PC-9 (cell line): ENCODE measurements at regions not wholly inside any gene's neighbourhood (a gene's known extent, or its start where the extent isn't known, plus 50 kb on each side); places are given as distances from the start of the nearest gene placed in this dataset.

Experiments used
- BruUV-seq: library from RNA; stranded (reverse); fragments of 400-500 nt; replicated peaks from 2 replicates; lab custom pipeline; 2021; lab: Mats Ljungman, UMichigan
- CTCF ChIA-PET: fragments of 300-600 bp; sonication (Branson Sonifier 250); formaldehyde crosslinking; loops from one replicate; lab custom pipeline; 2022; ENCODE audit warnings: antibody characterized with exemption; lab: Charles Lee
- POLR2A ChIA-PET: fragments of 300-600 bp; sonication (Branson Sonifier 250); formaldehyde crosslinking; loops from one replicate; lab custom pipeline; 2022; ENCODE audit warnings: antibody characterized with exemption; ENCODE audit not compliant: unreplicated experiment; lab: Charles Lee
- DNase-seq, 2 experiments: peaks; one replicate each; pipeline versions ENCODE4 v3.0.0 to v3.0.0-alpha.2; 2015 to 2022; ENCODE audit warnings: mixed read lengths in 1 of 2
- H2AFZ ChIP-seq: fragments of 200-600 bp; sonication (generic); 2 replicates; pipeline ENCODE4 v1.8.1; 2017; ENCODE audit warnings: antibody characterized with exemption
- H3F3A ChIP-seq: fragments of 200-600 bp; sonication (generic); 2 replicates; pipeline ENCODE4 v1.8.1; 2017; ENCODE audit warnings: antibody characterized with exemption, mild to moderate bottlenecking, low read depth; ENCODE audit not compliant: insufficient read depth
- H3K27ac ChIP-seq: fragments of 200-600 bp; sonication (generic); 2 replicates; pipeline ENCODE4 v1.6.1; 2016; ENCODE audit warnings: mixed run types
- H3K27me3 ChIP-seq: fragments of 200-600 bp; sonication (generic); 2 replicates; pipeline ENCODE4 v1.6.1; 2016; ENCODE audit warnings: low read depth, mixed run types; ENCODE audit not compliant: insufficient read depth
- H3K36me3 ChIP-seq: fragments of 200-600 bp; sonication (generic); 2 replicates; pipeline ENCODE4 v1.6.1; 2016; ENCODE audit warnings: low read depth, mixed run types
- H3K4me1 ChIP-seq: fragments of 200-600 bp; sonication (generic); replicated peaks from 2 replicates; pipeline ENCODE4 v1.6.1; 2016; ENCODE audit warnings: mixed run types; ENCODE audit not compliant: insufficient read depth
- H3K4me2 ChIP-seq: fragments of 200-600 bp; sonication (generic); 2 replicates; pipeline ENCODE4 v1.6.1; 2017; ENCODE audit warnings: mixed run types
- H3K4me3 ChIP-seq: fragments of 200-600 bp; sonication (generic); 2 replicates; pipeline ENCODE4 v1.6.1; 2016; ENCODE audit warnings: mixed run types
- H3K79me2 ChIP-seq: fragments of 200-600 bp; sonication (generic); 2 replicates; pipeline ENCODE4 v1.6.1; 2017; ENCODE audit warnings: low read depth, mixed run types
- H3K9me2 ChIP-seq: fragments of 200-600 bp; sonication (generic); 2 replicates; pipeline ENCODE4 v1.8.1; 2017; ENCODE audit warnings: mild to moderate bottlenecking; ENCODE audit not compliant: insufficient read depth
- H3K9me3 ChIP-seq: fragments of 200-600 bp; sonication (generic); 2 replicates; pipeline ENCODE4 v1.8.1; 2016; ENCODE audit warnings: low read depth; ENCODE audit not compliant: insufficient read depth
- H4K20me1 ChIP-seq: fragments of 200-600 bp; sonication (generic); 2 replicates; pipeline ENCODE4 v1.8.1; 2017; ENCODE audit not compliant: insufficient read depth
- CTCF ChIP-seq: fragments of 200-600 bp; sonication (generic); conservative IDR thresholded peaks from 2 replicates; pipeline ENCODE4 v1.6.1; 2017; ENCODE audit warnings: mixed run types, antibody characterized with exemption, mild to moderate bottlenecking, moderate library complexity
- EZH2 ChIP-seq: fragments of 200-600 bp; sonication (generic); IDR thresholded peaks from 2 replicates; pipeline ENCODE4 v1.8.0; 2017; ENCODE audit warnings: antibody characterized with exemption, low read depth
- intact Hi-C: fragments of 100-400 bp; cut with micrococcal nuclease; formaldehyde crosslinking; loops from one replicate; pipeline ENCODE4 v1.10.0; 2022; ENCODE audit not compliant: unreplicated experiment

DNA sequence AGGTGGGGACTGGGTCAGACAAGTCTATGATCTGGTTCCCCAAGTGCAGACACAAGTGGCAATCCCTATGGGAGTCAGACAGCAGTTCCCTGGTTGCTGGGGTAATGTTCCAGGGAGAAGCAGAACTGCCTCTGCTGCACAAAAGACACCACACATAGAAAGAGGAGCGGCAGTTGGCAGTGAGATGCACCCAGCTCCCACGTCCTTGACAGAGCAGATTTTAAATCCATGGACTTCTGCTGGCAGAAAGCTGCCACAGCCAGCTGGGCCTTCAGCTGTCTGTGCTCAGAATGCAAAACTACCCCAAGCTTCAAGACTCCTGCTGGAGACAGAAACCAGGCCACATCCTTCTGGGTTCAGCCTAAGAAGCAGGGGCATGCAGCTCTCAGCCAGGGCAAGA, 147.2 kb downstream of the ETAA1 start:
- no peak overlapping the region for H3K27ac ChIP-seq
- H3K36me3 ChIP-seq, result no peaks in the 10 kb centered on the region
- 0 out of 2 replicates have a peak, but pooled peaks cover 5% of the 10 kb centered on the region for H3K9me3 ChIP-seq
- no peak overlapping the region for H2AFZ ChIP-seq
- H3K27me3 ChIP-seq, result no peaks in the 10 kb centered on the region
- no peak overlapping the region for H3K4me3 ChIP-seq
- DNase-seq, result no peak
- no peaks in the 10 kb centered on the region for H3K79me2 ChIP-seq
- H4K20me1 ChIP-seq, result no peaks in the 10 kb centered on the region
- ChIA-PET CTCF (no interaction called here), POLR2A (no interaction called here)
- intact Hi-C loops, result no loop called here
- H3K9me2 ChIP-seq, result no peaks in the 10 kb centered on the region; the same call in 1 of the 2 replicates
- TF ChIP-seq EZH2, result no peak
- no peak for TF ChIP-seq CTCF
- no TSS peak for BruUV-seq
- H3K4me2 ChIP-seq, result no peak overlapping the region
- no peaks in the 10 kb centered on the region for H3F3A ChIP-seq
- no peaks in the 10 kb centered on the region for H3K4me1 ChIP-seq

DNA sequence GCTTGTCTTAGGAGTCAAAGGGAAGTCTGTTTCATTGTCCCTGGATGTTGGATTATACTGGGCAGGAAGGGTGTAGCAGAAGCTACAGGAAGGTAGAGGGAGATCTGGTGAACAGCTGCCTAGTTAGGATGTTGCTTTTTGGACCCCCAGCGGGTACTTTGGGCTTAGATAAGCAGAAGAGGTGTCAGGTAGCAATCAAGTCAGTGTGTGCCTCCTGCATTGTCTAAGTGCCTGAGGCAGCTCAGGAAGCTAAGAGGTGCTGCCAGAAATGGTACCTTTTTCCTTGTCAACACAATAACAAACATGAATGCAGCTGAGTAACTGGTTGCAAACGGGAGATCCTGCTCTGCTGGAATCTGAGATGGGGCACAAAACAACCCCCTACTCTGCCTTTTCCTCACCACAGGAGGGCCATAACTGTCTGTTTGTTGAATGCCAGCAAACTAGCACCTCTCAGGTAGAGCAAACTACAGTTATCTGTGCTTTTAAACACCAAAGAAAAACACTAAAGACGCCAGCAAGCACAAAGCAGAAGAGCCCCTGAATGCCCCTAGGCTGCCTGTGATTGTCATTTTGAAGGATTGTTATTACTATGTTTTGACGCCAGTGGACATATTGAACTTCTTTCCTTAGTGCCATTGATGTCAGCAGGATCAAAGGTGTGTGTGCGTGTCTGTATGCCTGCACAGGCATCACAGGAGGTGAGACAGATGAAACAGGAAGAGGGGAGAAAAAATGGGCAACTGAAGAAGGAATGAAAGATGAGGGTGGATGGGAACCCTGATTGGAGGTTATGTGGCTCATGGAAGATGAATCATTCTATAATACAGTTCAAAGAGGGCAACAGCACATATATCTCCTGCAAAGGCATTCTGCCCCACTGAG, 151.4 kb downstream of the ETAA1 start:
- TF ChIP-seq CTCF, result no peak
- no peak for TF ChIP-seq EZH2
- Histone ChIP-seq H3K4me1 (no peaks in the 10 kb centered on the region), H3K4me2 (no peak overlapping the region), H3K27me3 (no peaks in the 10 kb centered on the region), H3K9me2 (no peaks in the 10 kb centered on the region), H2AFZ (no peak overlapping the region; the same call in 1 of the 2 replicates), H3K79me2 (no peaks in the 10 kb centered on the region), H3K9me3 (0 out of 2 replicates have a peak, but pooled peaks cover 5% of the 10 kb centered on the region), H3K4me3 (no peak overlapping the region), H3F3A (no peaks in the 10 kb centered on the region), H3K36me3 (no peaks in the 10 kb centered on the region), H4K20me1 (no peaks in the 10 kb centered on the region), H3K27ac (no peak overlapping the region)
- intact Hi-C loops, result no loop called here
- CTCF ChIA-PET, result no interaction called here
- POLR2A ChIA-PET, result no interaction called here
- BruUV-seq, result no TSS peak
- DNase-seq, result no peak

GRCh38 chr2:67559156-67559555, 162.0 kb downstream of the ETAA1 start:
- no peaks in the 10 kb centered on the region for H3K36me3 ChIP-seq
- no peak overlapping the region for H2AFZ ChIP-seq
- no peak overlapping the region for H3K4me2 ChIP-seq
- no peak for TF ChIP-seq CTCF
- TF ChIP-seq EZH2, result no peak
- H3K9me3 ChIP-seq, result peaks cover 4% of the 10 kb centered on the region; the same call in 1 of the 2 replicates
- no peak for DNase-seq
- no peaks in the 10 kb centered on the region for H3K79me2 ChIP-seq
- no peaks in the 10 kb centered on the region for H3K9me2 ChIP-seq
- BruUV-seq, result no TSS peak
- intact Hi-C loops, result no loop called here
- H3K27ac ChIP-seq, result no peak overlapping the region
- no peaks in the 10 kb centered on the region for H3F3A ChIP-seq
- H3K27me3 ChIP-seq, result no peaks in the 10 kb centered on the region
- CTCF ChIA-PET, result no interaction called here
- no peaks in the 10 kb centered on the region for H3K4me1 ChIP-seq
- no peaks in the 10 kb centered on the region for H4K20me1 ChIP-seq
- H3K4me3 ChIP-seq, result no peak overlapping the region
- POLR2A ChIA-PET, result no interaction called here
